Cardiac muscle cell (in vitro differentiated cells and primary cell): ENCODE measurements at regions not wholly inside any gene's neighbourhood (a gene's known extent, or its start where the extent isn't known, plus 50 kb on each side); places are given as distances from the start of the nearest gene placed in this dataset.

ENCODE experiments used
- DNase-seq, 2 donors: peaks; one replicate each; pipeline versions ENCODE4 v3.0.0 to v3.0.0-alpha.2; 2010 to 2017; ENCODE audit warnings: low read depth in 1 of 2, low spot score in 1 of 2
- H3K27ac ChIP-seq: fragments of 200-600 bp; sonication (generic); 2 replicates; pipeline ENCODE4 v1.5.1; 2016
- H3K27me3 ChIP-seq: fragments of 200-600 bp; sonication (generic); 2 replicates; pipeline ENCODE4 v1.6.0; 2016; ENCODE audit warnings: control low read depth
- H3K36me3 ChIP-seq: fragments of 200-600 bp; sonication (generic); 2 replicates; pipeline ENCODE4 v1.5.1; 2016; ENCODE audit warnings: control low read depth
- H3K4me1 ChIP-seq: fragments of 200-600 bp; sonication (generic); 2 replicates; pipeline ENCODE4 v1.8.1; 2017; ENCODE audit warnings: low read depth, mild to moderate bottlenecking, mixed run types
- H3K4me3 ChIP-seq: fragments of 200-600 bp; sonication (generic); 2 replicates; pipeline ENCODE4 v1.5.1; 2016; ENCODE audit warnings: mild to moderate bottlenecking
- H3K9me3 ChIP-seq: fragments of 200-600 bp; sonication (generic); 2 replicates; pipeline ENCODE4 v1.5.1; 2017; ENCODE audit warnings: low read depth, mild to moderate bottlenecking, control low read depth
- CTCF ChIP-seq: IDR thresholded peaks from 2 replicates; pipeline ENCODE4 v1.5.1; 2012; ENCODE audit warnings: low read depth, mild to moderate bottlenecking, low read length

- no peaks in the 10 kb centered on the region for H3K9me3 ChIP-seq
- no peak for DNase-seq
- no peak overlapping the region for H3K4me3 ChIP-seq
- H3K36me3 ChIP-seq = no peaks in the 10 kb centered on the region
- H3K4me1 ChIP-seq = peaks cover 16% of the 10 kb centered on the region
- no peaks in the 10 kb centered on the region for H3K27me3 ChIP-seq
- TF ChIP-seq CTCF = no peak
- no peak overlapping the region for H3K27ac ChIP-seq
Observed at GRCh38 chr6:6924708-6925107, 183.1 kb upstream of the RREB1 start.

- DNase-seq = no peak
- H3K27me3 ChIP-seq = no peaks in the 10 kb centered on the region
- peaks cover 16% of the 10 kb centered on the region for H3K4me1 ChIP-seq
- no peak for TF ChIP-seq CTCF
- H3K27ac ChIP-seq = no peak overlapping the region
- H3K36me3 ChIP-seq = no peaks in the 10 kb centered on the region
- no peak overlapping the region for H3K4me3 ChIP-seq
- no peaks in the 10 kb centered on the region for H3K9me3 ChIP-seq
Observed at GRCh38 chr6:6925391-6926164, 182.2 kb upstream of the RREB1 start.

- no peaks in the 10 kb centered on the region for H3K36me3 ChIP-seq
- no peaks in the 10 kb centered on the region for H3K9me3 ChIP-seq
- no peak for DNase-seq
- peaks cover 23% of the 10 kb centered on the region for H3K4me1 ChIP-seq
- H3K4me3 ChIP-seq = no peak overlapping the region
- no peaks in the 10 kb centered on the region for H3K27me3 ChIP-seq
- no peak for TF ChIP-seq CTCF
- H3K27ac ChIP-seq = peak overlapping the region; percentile 72
Observed at GRCh38 chr6:6926856-6927255, 180.9 kb upstream of the RREB1 start.

- TF ChIP-seq CTCF = no peak
- Histone ChIP-seq H3K9me3 (no peaks in the 10 kb centered on the region), H3K36me3 (no peaks in the 10 kb centered on the region), H3K27me3 (no peaks in the 10 kb centered on the region), H3K4me3 (no peak overlapping the region), H3K27ac (peak overlapping the region; percentile 72), H3K4me1 (peaks cover 23% of the 10 kb centered on the region)
- DNase-seq = peak in 1 of 2 donors; percentile 80
Observed at GRCh38 chr6:6927521-6928361, 180.0 kb upstream of the RREB1 start.

- Histone ChIP-seq H3K36me3 (no peaks in the 10 kb centered on the region), H3K27ac (no peak overlapping the region), H3K4me1 (peaks cover 26% of the 10 kb centered on the region), H3K4me3 (no peak overlapping the region), H3K9me3 (no peaks in the 10 kb centered on the region), H3K27me3 (no peaks in the 10 kb centered on the region)
- no peak for TF ChIP-seq CTCF
- DNase-seq = peak in 1 of 2 donors; percentile 23
Observed at GRCh38 chr6:6930223-6930880, 177.4 kb upstream of the RREB1 start.
